OCI-LY3 (cell line): ENCODE measurements at regions not wholly inside any gene's neighbourhood (a gene's known extent, or its start where the extent isn't known, plus 50 kb on each side); places are given as distances from the start of the nearest gene placed in this dataset.
"Not testable (repeated sequence)": the region's sequence is repeated elsewhere in the genome, so short reads cannot be mapped to it uniquely, and the experiment has no call there.

Source experiments
- EZH2phosphoT487 ChIP-seq: fragments of 200-600 bp; shearing (Covaris generic); IDR thresholded peaks from 2 replicates; pipeline ENCODE4 v1.6.1; 2018; ENCODE audit warnings: antibody characterized with exemption, mixed run types, low read depth
- TF ChIP-seq, protein P1 (sequence below): fragments of 200-600, 300-600 bp; sonication (generic); IDR thresholded peaks from 2 replicates; pipeline ENCODE4 v1.5.1; 2014; ENCODE audit warnings: antibody characterized with exemption, low read length, low read depth

DNA sequence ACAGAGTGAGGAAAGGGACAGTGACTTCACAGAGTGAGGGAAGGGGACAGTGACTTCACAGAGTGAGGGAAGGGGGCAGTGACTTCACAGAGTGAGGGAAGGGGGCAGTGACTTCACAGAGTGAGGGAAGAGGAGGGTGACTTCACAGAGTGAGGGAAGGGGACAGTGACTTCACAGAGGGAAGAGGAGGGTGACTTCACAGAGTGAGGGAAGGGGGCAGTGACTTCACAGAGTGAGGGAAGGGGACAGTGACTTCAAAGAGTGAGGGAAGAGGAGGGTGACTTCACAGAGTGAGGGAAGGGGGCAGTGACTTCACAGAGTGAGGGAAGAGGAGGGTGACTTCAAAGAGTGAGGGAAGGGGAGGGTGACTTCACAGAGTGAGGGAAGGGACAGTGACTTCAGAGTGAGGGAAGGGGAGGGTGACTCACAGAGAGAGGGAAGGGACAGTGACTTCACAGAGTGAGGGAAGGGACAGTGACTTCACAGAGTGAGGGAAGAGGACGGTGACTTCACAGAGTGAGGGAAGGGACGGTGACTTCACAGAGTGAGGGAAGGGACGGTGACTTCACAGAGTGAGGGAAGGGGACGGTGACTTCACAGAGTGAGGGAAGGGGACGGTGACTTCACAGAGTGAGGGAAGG, 142.0 kb upstream of the PITRM1 start:
- TF ChIP-seq, protein P1, sequence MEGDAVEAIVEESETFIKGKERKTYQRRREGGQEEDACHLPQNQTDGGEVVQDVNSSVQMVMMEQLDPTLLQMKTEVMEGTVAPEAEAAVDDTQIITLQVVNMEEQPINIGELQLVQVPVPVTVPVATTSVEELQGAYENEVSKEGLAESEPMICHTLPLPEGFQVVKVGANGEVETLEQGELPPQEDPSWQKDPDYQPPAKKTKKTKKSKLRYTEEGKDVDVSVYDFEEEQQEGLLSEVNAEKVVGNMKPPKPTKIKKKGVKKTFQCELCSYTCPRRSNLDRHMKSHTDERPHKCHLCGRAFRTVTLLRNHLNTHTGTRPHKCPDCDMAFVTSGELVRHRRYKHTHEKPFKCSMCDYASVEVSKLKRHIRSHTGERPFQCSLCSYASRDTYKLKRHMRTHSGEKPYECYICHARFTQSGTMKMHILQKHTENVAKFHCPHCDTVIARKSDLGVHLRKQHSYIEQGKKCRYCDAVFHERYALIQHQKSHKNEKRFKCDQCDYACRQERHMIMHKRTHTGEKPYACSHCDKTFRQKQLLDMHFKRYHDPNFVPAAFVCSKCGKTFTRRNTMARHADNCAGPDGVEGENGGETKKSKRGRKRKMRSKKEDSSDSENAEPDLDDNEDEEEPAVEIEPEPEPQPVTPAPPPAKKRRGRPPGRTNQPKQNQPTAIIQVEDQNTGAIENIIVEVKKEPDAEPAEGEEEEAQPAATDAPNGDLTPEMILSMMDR = not testable (repeated sequence)
- not testable (repeated sequence) for TF ChIP-seq EZH2phosphoT487
